ENCODE measurements at regions not wholly inside any gene's neighbourhood (a gene's known extent, or its start where the extent isn't known, plus 50 kb on each side); places are given as distances from the start of the nearest gene placed in this dataset.
"Not testable (repeated sequence)": the region's sequence is repeated elsewhere in the genome, so short reads cannot be mapped to it uniquely, and the experiment has no call there.

GRCh38 chr16:87095271-87095670 is 221.9 kb downstream of the C16orf95 start:
- DNase-seq (ENCODE audit: low spot score) = no peak

GRCh38 chr16:87096746-87097333 is 220.4 kb downstream of the C16orf95 start:
- no peak for DNase-seq (ENCODE audit: low spot score)

GRCh38 chr16:87098361-87098760 is 218.8 kb downstream of the C16orf95 start:
- no peak for DNase-seq (ENCODE audit: low spot score)

GRCh38 chr16:87098976-87099720 is 218.0 kb downstream of the C16orf95 start:
- no peak for DNase-seq (ENCODE audit: low spot score)

DNA sequence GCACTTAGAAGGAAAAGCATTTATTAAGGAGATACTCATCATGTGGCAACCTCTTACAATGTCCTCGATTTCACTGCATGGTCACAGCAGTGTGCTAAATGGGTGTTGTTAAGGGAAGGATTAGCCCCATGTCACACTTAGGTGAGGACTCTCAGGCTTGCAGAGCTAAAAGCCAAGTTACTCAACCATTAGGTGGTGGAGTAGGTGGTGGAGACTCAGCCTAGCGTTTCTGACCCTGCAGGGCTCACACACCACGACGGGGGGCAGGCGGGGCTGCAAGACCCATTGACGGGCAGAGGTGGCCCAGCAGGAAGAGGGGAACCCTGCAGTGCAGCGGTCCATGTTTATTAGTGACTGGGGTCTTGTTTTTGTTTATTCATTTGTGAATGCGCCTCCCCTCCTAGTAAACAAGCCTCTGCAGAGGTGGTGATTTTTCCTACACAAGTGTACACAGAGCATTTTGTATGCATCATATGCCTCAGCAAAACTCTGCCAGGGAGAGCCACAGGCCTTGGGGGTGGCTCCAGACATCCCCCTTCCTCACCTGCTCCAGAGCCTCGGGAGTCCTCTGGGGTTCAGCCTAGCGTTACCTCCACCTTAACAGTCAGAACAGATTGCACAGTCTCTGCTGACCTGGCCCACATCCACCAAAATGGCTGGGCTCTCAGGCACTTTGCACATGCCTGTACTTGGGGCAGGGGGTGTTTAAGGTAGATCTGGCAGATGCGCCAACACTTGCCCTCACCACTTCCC is 216.7 kb downstream of the C16orf95 start:
- no peak for DNase-seq (ENCODE audit: low spot score)

DNA sequence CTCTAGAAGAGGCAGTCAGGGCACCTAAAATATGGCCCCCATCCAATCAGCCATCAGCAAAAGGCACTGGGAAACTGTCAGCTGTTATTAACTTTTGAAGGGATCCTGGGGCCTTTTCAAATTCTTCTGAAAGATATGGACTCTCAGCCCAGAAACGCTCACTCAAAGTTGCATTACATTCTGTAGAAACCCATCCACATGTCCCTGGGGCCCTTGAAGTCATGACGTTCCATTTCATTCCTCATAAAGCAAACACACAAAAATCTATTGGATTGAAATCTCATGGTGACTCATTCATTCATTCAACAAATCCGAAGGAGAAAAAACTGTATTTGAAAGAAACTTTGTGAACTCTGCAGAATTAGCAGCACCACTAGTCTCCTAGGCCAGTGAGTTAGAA is 215.3 kb downstream of the C16orf95 start:
- no peak for DNase-seq (ENCODE audit: low spot score)

DNA sequence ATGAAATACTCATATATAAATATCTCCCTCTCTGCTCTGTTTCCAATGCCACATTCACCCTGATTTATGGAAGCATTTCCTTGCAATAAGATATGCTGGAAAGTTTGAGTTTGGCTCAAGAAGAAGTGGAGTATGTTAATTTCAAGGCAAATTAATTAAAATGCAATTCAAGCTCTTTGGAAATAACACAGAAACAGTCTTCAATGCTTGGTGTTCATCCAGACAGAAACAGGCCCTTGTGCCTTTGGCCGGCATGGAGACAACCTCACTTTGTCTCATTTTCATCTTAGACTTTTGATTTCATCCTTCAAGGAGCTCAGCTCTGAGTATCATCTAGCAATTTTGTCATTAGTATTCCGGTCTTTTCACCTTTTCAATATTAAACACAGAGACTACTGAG is 210.0 kb downstream of the C16orf95 start:
- DNase-seq (ENCODE audit: low spot score) = no peak

DNA sequence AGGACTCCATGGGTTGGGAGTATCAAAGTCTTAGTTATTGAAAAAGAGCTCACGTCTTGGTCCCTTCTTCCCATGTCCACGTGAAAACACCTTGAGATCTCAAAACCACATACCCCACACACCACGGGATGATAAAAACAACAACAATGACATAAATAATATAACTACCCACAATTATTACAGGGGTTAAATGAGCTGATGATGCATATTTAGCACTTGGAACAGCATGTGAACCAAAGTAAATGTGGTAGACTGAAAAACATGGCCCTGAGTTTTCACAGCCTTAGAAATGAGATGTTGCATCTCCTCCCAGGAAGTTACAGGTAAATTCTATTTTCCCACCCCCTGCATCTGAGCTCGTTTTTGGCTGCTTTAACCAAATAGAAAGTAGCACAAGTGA is 208.9 kb downstream of the C16orf95 start:
- no peak for DNase-seq (ENCODE audit: low spot score)

DNA sequence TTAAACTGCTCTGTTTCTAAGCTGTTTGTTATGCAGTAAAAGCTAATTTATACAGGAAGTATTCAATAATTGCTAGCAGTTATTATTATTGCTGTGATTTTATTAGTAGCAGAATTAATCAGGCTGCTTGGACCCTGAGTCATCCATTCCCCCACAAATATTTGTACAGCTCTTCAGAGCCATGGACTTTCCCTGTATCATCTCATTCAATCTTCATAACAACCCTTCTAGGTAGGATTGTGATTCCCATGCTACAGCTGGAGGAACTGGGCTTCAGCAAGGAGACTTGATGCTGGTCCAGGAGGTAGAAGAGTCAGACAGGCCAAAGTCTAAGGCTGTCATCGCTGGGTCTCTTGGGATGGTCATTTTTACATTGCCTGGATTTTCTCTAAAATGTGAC is 208.3 kb downstream of the C16orf95 start:
- no peak for DNase-seq (ENCODE audit: low spot score)

GRCh38 chr16:87114832-87115231 is 202.4 kb downstream of the C16orf95 start:
- DNase-seq (ENCODE audit: low spot score) = no peak

DNA sequence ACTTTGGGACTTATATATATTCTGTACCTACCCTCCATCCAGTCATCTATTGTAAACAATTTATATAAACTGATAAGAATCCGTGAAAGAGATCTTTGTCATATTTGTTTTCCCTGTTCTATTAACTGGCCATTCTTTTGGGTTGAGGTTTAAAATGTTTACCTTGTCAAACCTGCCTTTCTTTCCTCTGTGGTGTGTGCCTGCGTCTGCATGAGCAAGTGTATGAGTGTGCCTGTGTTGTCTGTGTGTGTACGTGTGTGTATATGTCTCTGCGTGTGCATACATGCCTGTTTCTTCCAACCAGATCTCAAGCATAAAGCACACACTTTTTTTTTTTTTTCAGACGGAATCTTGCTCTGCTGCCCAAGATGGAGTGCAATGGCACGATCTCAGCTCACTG is 201.5 kb downstream of the C16orf95 start:
- DNase-seq (ENCODE audit: low spot score) = no peak

- DNase-seq (ENCODE audit: low spot score) = no peak
These were observed 199.3 kb downstream of the C16orf95 start for GRCh38 chr16:87117936-87118335.

DNA sequence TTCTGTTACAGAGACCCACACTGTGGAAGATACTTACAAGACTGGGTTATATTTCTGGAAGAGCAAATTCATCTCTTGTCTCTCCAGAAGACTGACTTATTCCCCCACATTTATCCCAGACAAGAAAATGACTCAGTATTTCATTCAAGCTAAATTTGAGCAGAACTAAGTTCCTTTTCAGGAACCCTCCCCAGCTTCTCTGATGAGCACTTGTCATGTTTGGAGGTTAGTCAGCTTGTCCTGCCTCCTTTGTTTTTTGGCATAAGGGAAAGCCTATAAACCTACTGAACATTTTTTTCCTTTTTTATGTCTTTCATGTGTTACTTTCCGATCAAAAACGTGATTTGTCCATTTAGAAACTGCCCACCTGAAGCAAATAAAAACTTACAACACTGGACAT is 198.0 kb downstream of the C16orf95 start:
- DNase-seq (ENCODE audit: low spot score) = no peak

- DNase-seq (ENCODE audit: low spot score) = no peak
These were observed 197.4 kb downstream of the C16orf95 start for GRCh38 chr16:87119748-87120147.

GRCh38 chr16:87121816-87122215 is 195.4 kb downstream of the C16orf95 start:
- no peak for DNase-seq (ENCODE audit: low spot score)

GRCh38 chr16:87123356-87124001 is 193.7 kb downstream of the C16orf95 start:
- no peak for DNase-seq (ENCODE audit: low spot score)

DNA sequence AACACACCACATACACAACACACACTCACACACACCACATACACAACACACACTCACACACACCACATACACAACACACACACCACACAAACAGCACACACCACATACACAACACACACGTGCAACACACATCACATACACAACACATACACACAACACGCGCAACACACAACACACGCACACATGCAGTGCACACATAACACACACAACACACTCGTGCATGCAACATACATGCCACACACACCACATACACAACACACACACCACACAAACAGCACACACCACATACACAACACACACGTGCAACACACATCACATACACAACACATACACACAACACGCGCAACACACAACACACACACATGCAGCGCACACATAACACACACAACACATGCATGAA is 192.8 kb downstream of the C16orf95 start:
- DNase-seq (ENCODE audit: low spot score) = not testable (repeated sequence)

GRCh38 chr16:87125206-87126155 is 191.7 kb downstream of the C16orf95 start:
- DNase-seq (ENCODE audit: low spot score) = no peak

DNA sequence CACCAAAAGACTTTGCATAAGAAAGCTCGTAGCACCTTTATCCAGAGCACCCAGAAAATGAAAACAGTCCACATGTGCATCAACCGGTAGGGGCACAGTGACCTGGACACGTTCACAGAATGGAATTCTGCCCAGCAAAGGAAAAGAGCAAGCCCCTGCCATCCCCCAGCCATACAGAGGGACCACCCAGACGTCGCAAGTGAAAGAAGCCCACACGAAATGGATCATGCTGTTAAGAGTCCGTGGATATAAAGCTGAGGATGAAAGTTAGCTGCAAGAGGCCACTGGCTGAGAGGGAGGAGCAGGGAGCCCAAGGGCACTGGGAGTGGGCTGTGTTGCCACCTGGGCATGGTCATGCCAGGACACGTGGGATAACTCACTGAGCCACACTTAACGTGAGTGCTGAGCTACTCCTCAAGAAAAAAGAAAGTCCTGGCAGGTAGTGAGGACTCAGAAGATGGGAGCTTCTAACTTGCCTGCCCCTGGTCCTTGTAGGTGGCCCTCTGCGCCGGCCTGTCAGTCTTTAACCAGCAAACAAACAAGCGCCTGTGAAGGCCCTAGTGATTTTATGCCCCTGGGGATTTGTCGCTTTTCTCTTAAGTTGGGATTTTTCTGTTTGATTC is 190.7 kb downstream of the C16orf95 start:
- DNase-seq (ENCODE audit: low spot score) = no peak

DNA sequence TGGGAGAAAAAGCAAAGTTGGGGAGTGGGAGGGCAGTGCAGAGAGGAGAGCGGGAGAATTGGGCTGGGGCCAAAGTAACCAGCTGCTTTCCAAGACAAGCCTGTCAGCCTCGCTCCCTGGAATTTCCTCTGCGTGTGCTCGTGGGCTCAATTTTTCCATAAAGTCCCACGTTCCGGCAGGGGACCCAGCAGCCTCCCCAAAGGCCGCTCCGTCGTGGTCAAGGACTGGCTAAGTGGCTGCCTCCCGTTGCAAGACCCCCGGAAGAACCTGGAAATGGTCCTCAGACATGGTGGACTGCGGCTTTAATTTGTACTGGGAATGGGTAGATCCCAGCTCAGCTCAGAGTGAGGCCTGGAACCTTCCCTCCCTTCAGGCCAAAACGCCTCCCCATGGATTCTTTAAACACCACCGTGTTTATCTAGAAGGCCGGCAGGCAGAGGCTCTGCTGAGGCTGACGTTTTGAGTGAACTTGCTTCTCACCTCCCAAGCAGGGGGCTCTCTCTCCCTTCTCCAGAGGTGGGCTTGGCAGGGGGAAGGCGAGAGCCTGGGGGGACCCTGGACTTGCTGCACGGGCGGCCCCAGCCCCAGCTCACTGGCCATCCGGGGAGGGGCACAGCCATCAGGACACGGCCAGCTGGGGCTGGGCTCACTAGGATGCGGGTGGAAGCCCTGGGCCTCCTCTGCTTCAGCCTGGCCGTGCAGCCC is 190.0 kb downstream of the C16orf95 start:
- no peak for DNase-seq (ENCODE audit: low spot score)
